HG02973 (cell line): ENCODE measurements at regions not wholly inside any gene's neighbourhood (a gene's known extent, or its start where the extent isn't known, plus 50 kb on each side); places are given as distances from the start of the nearest gene placed in this dataset.

Source experiments
- ATAC-seq: cut with Tn5 transposase; IDR thresholded peaks from one replicate; pipeline ENCODE4 v1.9.1; 2021; ENCODE audit warnings: moderate library complexity; ENCODE audit not compliant: unreplicated experiment

GRCh38 chr3:22565393-22565792 is 637.7 kb upstream of the UBE2E2 start:
- ATAC-seq: no peak

GRCh38 chr3:22568285-22568684 is 634.8 kb upstream of the UBE2E2 start:
- no peak for ATAC-seq

- ATAC-seq: no peak
Measured at GRCh38 chr3:22569570-22569969, 633.6 kb upstream of the UBE2E2 start.

- no peak for ATAC-seq
Measured at GRCh38 chr3:22581007-22581406, 622.1 kb upstream of the UBE2E2 start.

GRCh38 chr3:22582266-22582665 is 620.9 kb upstream of the UBE2E2 start:
- ATAC-seq: no peak

- ATAC-seq: no peak
Measured at GRCh38 chr3:22585504-22585903, 617.6 kb upstream of the UBE2E2 start.

- ATAC-seq: no peak
Measured at GRCh38 chr3:22585911-22586310, 617.2 kb upstream of the UBE2E2 start.

- ATAC-seq: no peak
Measured at GRCh38 chr3:22587446-22587845, 615.7 kb upstream of the UBE2E2 start.

GRCh38 chr3:22593638-22594037 is 609.5 kb upstream of the UBE2E2 start:
- ATAC-seq: no peak

- no peak for ATAC-seq
Measured at GRCh38 chr3:22594990-22595389, 608.1 kb upstream of the UBE2E2 start.

GRCh38 chr3:22606461-22606860 is 596.7 kb upstream of the UBE2E2 start:
- ATAC-seq: no peak

- ATAC-seq: no peak
Measured at GRCh38 chr3:22606938-22607337, 596.2 kb upstream of the UBE2E2 start.

- no peak for ATAC-seq
Measured at GRCh38 chr3:22608093-22608492, 595.0 kb upstream of the UBE2E2 start.

- no peak for ATAC-seq
Measured at GRCh38 chr3:22608721-22609120, 594.4 kb upstream of the UBE2E2 start.

GRCh38 chr3:22609139-22609538 is 594.0 kb upstream of the UBE2E2 start:
- no peak for ATAC-seq

GRCh38 chr3:22612927-22613326 is 590.2 kb upstream of the UBE2E2 start:
- ATAC-seq: no peak

GRCh38 chr3:22615790-22616189 is 587.3 kb upstream of the UBE2E2 start:
- no peak for ATAC-seq

- ATAC-seq: no peak
Measured at GRCh38 chr3:22617372-22617771, 585.8 kb upstream of the UBE2E2 start.

- no peak for ATAC-seq
Measured at GRCh38 chr3:22620498-22620897, 582.6 kb upstream of the UBE2E2 start.

- ATAC-seq: no peak
Measured at GRCh38 chr3:22621205-22621809, 581.8 kb upstream of the UBE2E2 start.

- ATAC-seq: no peak
Measured at GRCh38 chr3:22627993-22628499, 575.1 kb upstream of the UBE2E2 start.

- no peak for ATAC-seq
Measured at GRCh38 chr3:22632536-22632935, 570.6 kb upstream of the UBE2E2 start.

GRCh38 chr3:22634433-22634832 is 568.7 kb upstream of the UBE2E2 start:
- ATAC-seq: peak; percentile 75
